Left lung (tissue), 4 donors: ENCODE measurements at regions not wholly inside any gene's neighbourhood (a gene's known extent, or its start where the extent isn't known, plus 50 kb on each side); places are given as distances from the start of the nearest gene placed in this dataset.

Experiments
- ATAC-seq: fragments of 200-7000 bp; cut with Tn5 transposase; one replicate; pipeline ENCODE4 v1.9.1; 2020; ENCODE audit warnings: moderate library complexity
- DNase-seq, 4 donors: peaks; one replicate each; pipeline ENCODE4 v3.0.0-alpha.2; 2013 to 2020
- H3K27ac ChIP-seq, 2 donors: fragments of 200-600 bp; sonication (generic) in 1 of 2; one replicate each; pipeline versions ENCODE4 v1.5.0 to v1.8.0; 2020 to 2021
- H3K27me3 ChIP-seq, 2 donors: fragments of 200-600 bp; sonication (generic) in 1 of 2; one replicate each; pipeline versions ENCODE4 v1.5.0 to v1.8.0; 2020 to 2021
- H3K36me3 ChIP-seq, 2 donors: fragments of 200-600 bp; sonication (generic) in 1 of 2; one replicate each; pipeline versions ENCODE4 v1.5.0 to v1.8.0; 2020 to 2021
- H3K4me1 ChIP-seq, 2 donors: fragments of 200-600 bp; one replicate each; pipeline ENCODE4 v1.8.0; 2021
- H3K4me3 ChIP-seq, 2 donors: fragments of 200-600 bp; sonication (generic) in 1 of 2; one replicate each; pipeline versions ENCODE4 v1.5.0 to v1.8.0; 2020 to 2021; ENCODE audit warnings: mild to moderate bottlenecking in 1 of 2
- H3K9me3 ChIP-seq, 2 donors: fragments of 200-600 bp; sonication (generic) in 1 of 2; one replicate each; pipeline versions ENCODE4 v1.5.0 to v1.8.0; 2020 to 2021
- CTCF ChIP-seq, 2 donors: fragments of 200-600 bp; sonication (generic) in 1 of 2; IDR thresholded peaks; one replicate each; pipeline versions ENCODE4 v1.5.0 to v1.8.0; 2021; ENCODE audit warnings: antibody characterized with exemption in 2 of 2
- intact Hi-C, 2 donors: fragments of 100-400 bp; cut with DNase I; formaldehyde crosslinking; loops; one replicate each; pipeline versions ENCODE4 v1.11.2 to v1.14.2; 2022
- donor health status: DM: no; HTN: yes; CAD: no.
- donor health status: DM: no; HTN: no; CAD: no.

- Histone ChIP-seq H3K36me3 (no peaks in the 10 kb centered on the region), H3K27me3 (no peaks in the 10 kb centered on the region), H3K4me3 (no peak overlapping the region), H3K27ac (no peak overlapping the region), H3K4me1 (no peaks in the 10 kb centered on the region), H3K9me3 (peaks cover 0 to 9% of the 10 kb centered on the region in 2 donors)
- TF ChIP-seq CTCF (IDR thresholded peaks at IDR 0.05): no peak
- intact Hi-C loops: no loop called here
- no peak for ATAC-seq
- no peak for DNase-seq
These were observed 167.6 kb upstream of the SESN3 start for GRCh38 chr11:95398437-95399112.

- no peak for TF ChIP-seq CTCF (IDR thresholded peaks at IDR 0.05)
- ATAC-seq (no peak), DNase-seq (no peak)
- H3K27me3 ChIP-seq: no peaks in the 10 kb centered on the region
- H3K4me1 ChIP-seq: no peaks in the 10 kb centered on the region
- no peak overlapping the region for H3K27ac ChIP-seq
- H3K9me3 ChIP-seq: peaks cover 0 to 9% of the 10 kb centered on the region in 2 donors
- no peaks in the 10 kb centered on the region for H3K36me3 ChIP-seq
- no peak overlapping the region for H3K4me3 ChIP-seq
- intact Hi-C loops: no loop called here
These were observed 161.6 kb upstream of the SESN3 start for GRCh38 chr11:95392644-95393043.

GRCh38 chr11:95389427-95389826 is 158.4 kb upstream of the SESN3 start:
- H3K27me3 ChIP-seq: no peaks in the 10 kb centered on the region
- H3K4me1 ChIP-seq: no peaks in the 10 kb centered on the region
- H3K27ac ChIP-seq: no peak overlapping the region
- DNase-seq (no peak), ATAC-seq (no peak)
- H3K9me3 ChIP-seq: no peaks in the 10 kb centered on the region
- no peak overlapping the region for H3K4me3 ChIP-seq
- H3K36me3 ChIP-seq: no peaks in the 10 kb centered on the region
- intact Hi-C loops: no loop called here
- no peak for TF ChIP-seq CTCF (IDR thresholded peaks at IDR 0.05)

GRCh38 chr11:95388086-95388485 is 157.1 kb upstream of the SESN3 start:
- Histone ChIP-seq H3K36me3 (no peaks in the 10 kb centered on the region), H3K27me3 (no peaks in the 10 kb centered on the region), H3K27ac (no peak overlapping the region), H3K9me3 (no peaks in the 10 kb centered on the region), H3K4me3 (no peak overlapping the region), H3K4me1 (no peaks in the 10 kb centered on the region)
- DNase-seq: no peak
- intact Hi-C loops: no loop called here
- ATAC-seq: no peak
- TF ChIP-seq CTCF (IDR thresholded peaks at IDR 0.05): no peak

- DNase-seq: no peak
- Histone ChIP-seq H3K4me1 (no peaks in the 10 kb centered on the region), H3K27me3 (no peaks in the 10 kb centered on the region), H3K27ac (no peak overlapping the region), H3K9me3 (no peaks in the 10 kb centered on the region), H3K36me3 (no peaks in the 10 kb centered on the region), H3K4me3 (no peak overlapping the region)
- intact Hi-C loops: no loop called here
- no peak for TF ChIP-seq CTCF (IDR thresholded peaks at IDR 0.05)
- no peak for ATAC-seq
These were observed 156.3 kb upstream of the SESN3 start for GRCh38 chr11:95387325-95387724.
